HepG2 (cell line): ENCODE measurements at regions not wholly inside any gene's neighbourhood (a gene's known extent, or its start where the extent isn't known, plus 50 kb on each side); places are given as distances from the start of the nearest gene placed in this dataset.

ENCODE experiments used
- FOXJ3 ChIP-seq: sonication (generic); formaldehyde crosslinking; IDR thresholded peaks from 2 replicates; pipeline ENCODE4 v1.4.0; 2020; ENCODE audit warnings: missing genetic modification reagents, mild to moderate bottlenecking, borderline replicate concordance
- IRF2 ChIP-seq: IDR thresholded peaks from 2 replicates; pipeline ENCODE4 v1.6.1; 2018; ENCODE audit warnings: missing genetic modification reagents, missing compliant biosample characterization
- NPAS2 ChIP-seq: sonication (generic); formaldehyde crosslinking; IDR thresholded peaks from 2 replicates; pipeline ENCODE4 v1.8.0; 2022; ENCODE audit warnings: mild to moderate bottlenecking, missing genetic modification reagents, borderline replicate concordance
- POLR2AphosphoS5 ChIP-seq: IDR thresholded peaks from 2 replicates; pipeline ENCODE4 v1.6.1; 2012; ENCODE audit warnings: low read depth, low read length

- TF ChIP-seq NPAS2 (no peak), IRF2 (CRISPR knock-in tag) (no peak), FOXJ3 (no peak), POLR2AphosphoS5 (no peak)
Observed at GRCh38 chr6:68024570-68025269, 610.4 kb upstream of the ADGRB3 start.
